ENCODE measurements at regions not wholly inside any gene's neighbourhood (a gene's known extent, or its start where the extent isn't known, plus 50 kb on each side); places are given as distances from the start of the nearest gene placed in this dataset.
A peak's percentile ranks its signal among the peaks of the same experiment; 100 is the strongest.

- no peak for DNase-seq (ENCODE audit: low spot score)
These were observed 349.7 kb downstream of the MDFIC start for GRCh38 chr7:115271332-115272235.

GRCh38 chr7:115269486-115269885 is 347.6 kb downstream of the MDFIC start:
- no peak for DNase-seq (ENCODE audit: low spot score)

GRCh38 chr7:115267503-115267902 is 345.6 kb downstream of the MDFIC start:
- DNase-seq (ENCODE audit: low spot score) = no peak

GRCh38 chr7:115260381-115260780 is 338.5 kb downstream of the MDFIC start:
- no peak for DNase-seq (ENCODE audit: low spot score)

DNA sequence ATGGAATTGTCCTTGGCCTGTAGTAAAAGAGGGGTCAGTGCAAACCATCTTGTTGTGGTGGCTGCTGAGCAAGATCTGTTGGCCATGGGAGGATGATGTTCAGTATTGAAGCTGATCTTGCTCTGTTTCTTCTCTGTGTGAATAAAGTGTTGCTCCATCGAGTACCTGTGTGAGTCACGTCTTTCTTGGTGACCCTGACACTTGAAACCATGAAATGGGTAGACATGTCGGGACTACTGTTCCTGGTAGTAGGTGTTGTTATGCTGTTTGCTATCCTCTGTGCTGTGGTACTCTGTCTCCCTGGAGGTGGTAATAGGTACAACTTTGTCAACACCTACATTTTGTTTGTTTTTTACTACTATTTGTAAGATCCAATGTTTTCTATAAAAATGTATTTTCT is 330.6 kb downstream of the MDFIC start:
- no peak for DNase-seq (ENCODE audit: low spot score)

GRCh38 chr7:115249080-115249479 is 327.2 kb downstream of the MDFIC start:
- no peak for DNase-seq (ENCODE audit: low spot score)

DNA sequence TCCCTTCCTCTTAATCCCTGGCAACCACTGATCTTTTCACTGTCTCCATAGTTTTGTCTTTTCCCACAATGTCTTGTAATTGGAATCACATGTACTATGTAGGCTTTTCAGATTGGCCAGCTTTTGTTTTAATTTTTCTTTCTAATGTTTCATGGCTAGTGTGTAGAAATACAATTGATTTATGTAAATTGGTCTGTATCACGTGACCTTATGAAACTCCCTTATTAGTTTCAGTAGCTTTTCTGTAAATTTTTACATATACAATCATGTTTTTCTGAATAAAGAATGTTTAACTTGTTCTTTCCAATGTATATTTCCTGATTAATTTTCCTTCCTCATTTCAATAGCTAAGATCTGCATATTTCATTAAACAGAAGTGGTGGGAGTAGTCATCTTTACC is 319.3 kb downstream of the MDFIC start:
- no peak for DNase-seq (ENCODE audit: low spot score)

DNA sequence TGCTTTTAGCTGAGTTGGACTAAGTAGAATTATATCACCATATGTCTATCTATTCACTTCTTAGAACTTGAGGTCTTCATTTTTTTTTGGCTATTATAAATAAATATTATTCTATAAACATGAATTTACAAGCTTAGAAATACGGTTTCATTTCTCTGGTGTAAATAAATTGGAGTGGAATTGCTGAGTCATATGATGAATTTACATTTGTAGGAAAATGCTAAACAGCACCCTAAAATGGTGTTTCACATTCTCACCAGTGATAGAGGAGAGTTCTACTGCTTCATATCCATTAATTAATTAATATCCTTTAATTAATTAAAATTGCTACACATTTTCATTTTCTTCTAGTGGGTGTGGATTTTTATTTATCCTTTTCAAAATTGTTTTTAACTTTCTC is 318.3 kb downstream of the MDFIC start:
- no peak for DNase-seq (ENCODE audit: low spot score)

- no peak for DNase-seq (ENCODE audit: low spot score)
These were observed 313.2 kb downstream of the MDFIC start for GRCh38 chr7:115235075-115235474.

DNA sequence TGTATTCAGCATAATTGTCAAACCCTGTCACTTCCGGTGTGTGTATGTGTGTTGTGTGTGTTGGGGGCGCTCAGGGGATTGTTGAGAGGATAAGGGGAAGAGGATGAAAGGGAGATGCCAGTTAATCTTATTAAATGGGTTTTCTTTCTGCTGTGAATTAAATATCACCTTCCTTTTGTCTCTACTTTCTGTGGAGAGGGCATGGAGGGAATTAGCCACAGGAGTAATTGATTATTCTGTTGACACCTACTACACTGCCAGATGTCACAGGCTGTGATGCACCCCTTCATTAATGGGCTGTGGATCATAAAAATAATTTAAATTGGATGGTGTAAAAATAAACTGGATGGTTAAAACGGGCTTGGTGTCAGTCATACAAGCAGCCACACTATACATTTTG is 311.9 kb downstream of the MDFIC start:
- no peak for DNase-seq (ENCODE audit: low spot score)

DNA sequence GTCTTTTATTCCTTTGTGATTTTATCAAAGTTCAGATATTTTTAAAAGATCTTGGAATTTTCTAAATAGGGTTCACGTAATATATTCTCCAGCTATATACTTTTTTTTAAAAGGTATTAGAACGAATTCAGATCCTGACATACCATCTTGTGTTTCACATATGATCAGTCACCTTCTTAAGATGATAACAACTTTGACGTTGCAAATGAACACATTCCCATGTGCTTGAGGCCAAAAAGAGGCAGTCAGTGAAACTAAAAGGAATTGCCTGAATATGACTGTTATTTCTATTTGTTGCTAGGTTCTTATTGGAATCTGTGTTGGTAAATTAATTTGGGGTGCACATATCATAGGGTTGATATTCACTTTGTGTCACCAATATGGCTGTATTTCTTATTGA is 310.1 kb downstream of the MDFIC start:
- no peak for DNase-seq (ENCODE audit: low spot score)

DNA sequence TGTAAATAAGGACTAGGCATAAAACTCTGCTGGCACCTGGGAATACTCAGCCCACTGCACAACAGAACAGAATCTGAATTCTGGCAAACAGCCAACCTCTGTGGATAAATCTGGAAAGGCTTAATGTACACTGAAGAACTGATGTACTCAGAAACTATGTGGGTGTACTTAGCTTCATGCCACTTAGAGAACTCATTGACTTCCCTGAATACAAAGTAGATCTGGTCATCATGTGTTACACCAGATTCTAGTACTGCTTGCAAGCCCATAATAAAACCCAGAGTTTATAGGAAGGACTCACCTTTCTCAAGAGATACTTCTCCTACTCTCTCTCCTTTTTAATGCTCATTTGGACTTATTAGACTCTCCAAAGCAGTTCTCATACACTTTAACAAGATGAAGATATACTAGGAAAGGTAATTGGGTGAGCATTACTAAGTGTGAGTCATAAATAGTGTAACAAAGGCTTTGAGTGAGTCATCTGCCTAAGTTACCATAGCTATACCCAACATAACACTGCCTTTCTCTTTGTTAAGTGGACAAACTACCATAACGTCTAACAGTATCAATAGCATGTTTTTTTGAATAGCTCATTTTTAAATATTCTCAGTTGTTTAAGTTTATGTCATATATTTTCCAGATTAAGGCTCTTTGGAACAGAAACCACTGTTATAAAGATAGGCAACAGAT is 309.1 kb downstream of the MDFIC start:
- DNase-seq (ENCODE audit: low spot score) = peak; percentile 3

GRCh38 chr7:115229401-115230105 is 307.7 kb downstream of the MDFIC start:
- DNase-seq (ENCODE audit: low spot score) = no peak

DNA sequence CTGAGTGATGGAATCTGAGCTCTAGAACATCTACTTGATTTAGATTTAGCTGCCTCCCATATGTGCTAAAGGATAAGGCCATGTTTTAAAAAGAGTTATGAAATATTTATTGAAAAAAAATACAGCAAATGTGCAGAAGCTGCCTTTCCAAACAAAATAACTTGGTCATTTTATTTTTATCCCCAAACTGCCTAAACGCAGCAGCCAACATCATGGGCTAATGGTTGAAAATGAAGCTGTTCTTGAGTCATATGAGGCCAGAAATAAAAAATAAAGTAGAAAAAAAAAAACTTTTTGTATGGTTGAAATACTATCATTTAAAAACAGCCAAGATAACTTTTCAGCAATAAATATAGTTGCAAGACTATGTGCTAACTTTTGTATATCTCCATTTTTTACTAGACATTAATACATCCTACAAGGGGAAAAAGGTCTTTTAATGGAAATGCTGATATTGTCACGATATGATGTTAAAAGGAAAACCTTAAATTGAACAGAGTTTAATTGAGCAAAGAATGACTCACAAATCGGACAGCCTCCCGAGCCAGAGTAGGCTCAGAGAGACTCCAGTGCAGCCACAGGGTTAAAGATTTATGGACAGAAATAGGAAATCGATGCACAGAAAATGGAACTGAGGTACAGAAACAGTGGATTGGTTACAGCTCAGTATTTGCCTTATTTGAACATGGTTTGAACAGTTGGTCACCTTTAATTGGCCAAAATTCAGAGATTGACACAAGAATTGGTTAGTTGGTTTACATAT is 305.8 kb downstream of the MDFIC start:
- DNase-seq (ENCODE audit: low spot score) = no peak

DNA sequence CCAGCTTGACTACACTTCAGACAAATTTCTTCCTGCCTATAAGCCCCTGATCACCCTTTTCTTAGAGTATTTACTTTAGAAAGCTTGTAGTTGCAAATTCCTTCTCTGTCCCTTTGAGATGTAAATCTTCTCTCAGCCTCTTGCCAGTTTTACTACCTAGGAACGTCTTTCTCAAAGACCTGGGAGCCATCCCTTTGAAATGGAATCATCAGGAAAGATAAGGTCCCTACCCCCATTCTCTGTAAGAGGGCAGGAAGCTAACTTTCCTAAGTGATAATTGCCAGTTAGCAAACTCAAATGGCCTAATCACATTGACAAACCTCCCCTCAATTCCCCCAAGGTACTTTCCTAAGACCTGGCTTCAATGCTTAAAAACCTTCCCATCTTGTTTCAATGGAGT is 304.5 kb downstream of the MDFIC start:
- no peak for DNase-seq (ENCODE audit: low spot score)

DNA sequence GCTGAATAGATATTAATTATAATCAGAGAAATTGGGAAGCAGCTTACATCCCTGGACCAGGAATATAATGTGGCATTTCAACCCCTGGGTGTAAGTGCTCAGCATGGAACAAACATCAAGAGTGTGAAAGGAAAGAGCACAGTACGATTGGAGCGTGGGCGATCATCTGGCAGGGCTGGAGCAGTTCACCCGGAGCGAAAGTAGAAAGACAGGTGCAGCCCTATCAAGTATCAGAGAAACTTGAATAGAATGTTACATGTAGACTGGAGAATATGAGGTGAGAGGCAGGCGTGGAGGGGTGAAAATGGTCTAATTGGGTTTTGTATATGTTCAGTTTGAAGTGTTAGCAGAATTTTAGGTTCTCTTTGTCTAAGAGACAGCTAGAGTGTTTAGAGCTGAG is 303.0 kb downstream of the MDFIC start:
- no peak for DNase-seq (ENCODE audit: low spot score)

- DNase-seq (ENCODE audit: low spot score) = no peak
These were observed 302.1 kb downstream of the MDFIC start for GRCh38 chr7:115223959-115224358.

GRCh38 chr7:115221456-115221855 is 299.6 kb downstream of the MDFIC start:
- no peak for DNase-seq (ENCODE audit: low spot score)

DNA sequence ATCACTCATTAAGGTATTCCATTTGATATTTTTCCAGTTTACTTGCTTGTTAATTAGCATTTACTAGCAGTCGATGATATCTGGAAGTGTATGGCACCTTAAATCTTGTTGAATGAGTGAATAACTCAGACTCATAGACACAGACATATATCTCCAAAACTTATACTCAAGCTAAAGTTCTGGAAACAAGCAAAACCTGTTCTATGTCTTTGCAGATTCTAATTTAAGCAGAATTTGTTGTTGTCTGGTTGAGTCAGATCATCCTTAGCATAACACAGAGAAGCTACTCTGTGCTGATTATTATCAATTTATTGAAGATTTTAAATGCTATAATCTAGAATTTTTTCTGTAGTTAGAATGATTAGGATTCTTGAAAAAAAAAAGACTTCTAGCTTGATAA is 296.2 kb downstream of the MDFIC start:
- no peak for DNase-seq (ENCODE audit: low spot score)

- DNase-seq (ENCODE audit: low spot score) = peak; percentile 3
These were observed 295.5 kb downstream of the MDFIC start for GRCh38 chr7:115217373-115217772.

GRCh38 chr7:115216652-115217051 is 294.8 kb downstream of the MDFIC start:
- DNase-seq (ENCODE audit: low spot score) = no peak

- DNase-seq (ENCODE audit: low spot score) = no peak
These were observed 289.3 kb downstream of the MDFIC start for GRCh38 chr7:115211171-115211570.
